ENCODE measurements at regions not wholly inside any gene's neighbourhood (a gene's known extent, or its start where the extent isn't known, plus 50 kb on each side); places are given as distances from the start of the nearest gene placed in this dataset.

DNA sequence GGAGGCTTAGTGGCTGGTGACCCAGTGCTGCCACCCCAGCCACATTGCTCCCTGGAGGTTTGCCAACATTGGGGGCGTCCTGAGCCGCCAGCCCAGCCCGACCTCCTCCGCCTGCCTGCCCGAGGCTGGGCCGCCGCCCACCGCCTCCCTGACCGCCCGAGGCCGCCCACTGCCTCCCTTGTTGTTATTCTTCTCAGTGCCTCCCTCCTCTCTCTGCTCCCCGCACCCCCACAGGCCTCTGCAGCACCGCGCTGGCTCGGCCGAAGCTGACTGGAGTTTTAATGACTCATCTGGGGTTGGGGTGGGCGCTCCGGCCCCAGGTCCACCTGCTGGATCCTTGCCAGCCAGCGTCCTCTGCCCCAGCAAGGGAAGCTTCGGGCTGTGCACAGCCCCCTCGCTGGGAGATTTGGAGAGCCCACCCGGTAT lies 102.5 kb downstream of the RBFOX3 start:
- no peak for TF ChIP-seq TCF12 (IDR thresholded peaks at IDR 0.05; ENCODE audit: low read depth)
- TF ChIP-seq, protein P1, sequence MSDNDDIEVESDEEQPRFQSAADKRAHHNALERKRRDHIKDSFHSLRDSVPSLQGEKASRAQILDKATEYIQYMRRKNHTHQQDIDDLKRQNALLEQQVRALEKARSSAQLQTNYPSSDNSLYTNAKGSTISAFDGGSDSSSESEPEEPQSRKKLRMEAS (IDR thresholded peaks at IDR 0.05), result no peak
- TF ChIP-seq TAF1 (IDR thresholded peaks at IDR 0.05; ENCODE audit: low read depth), result no peak
- no peak for TF ChIP-seq TEAD4 (IDR thresholded peaks at IDR 0.05)
- no peak for TF ChIP-seq CEBPB (IDR thresholded peaks at IDR 0.05)
- TF ChIP-seq CREB1 (IDR thresholded peaks at IDR 0.05; ENCODE audit: low read depth), result no peak
- TF ChIP-seq EP300 (IDR thresholded peaks at IDR 0.05; ENCODE audit: borderline replicate concordance), result no peak
- TF ChIP-seq, protein P2, sequence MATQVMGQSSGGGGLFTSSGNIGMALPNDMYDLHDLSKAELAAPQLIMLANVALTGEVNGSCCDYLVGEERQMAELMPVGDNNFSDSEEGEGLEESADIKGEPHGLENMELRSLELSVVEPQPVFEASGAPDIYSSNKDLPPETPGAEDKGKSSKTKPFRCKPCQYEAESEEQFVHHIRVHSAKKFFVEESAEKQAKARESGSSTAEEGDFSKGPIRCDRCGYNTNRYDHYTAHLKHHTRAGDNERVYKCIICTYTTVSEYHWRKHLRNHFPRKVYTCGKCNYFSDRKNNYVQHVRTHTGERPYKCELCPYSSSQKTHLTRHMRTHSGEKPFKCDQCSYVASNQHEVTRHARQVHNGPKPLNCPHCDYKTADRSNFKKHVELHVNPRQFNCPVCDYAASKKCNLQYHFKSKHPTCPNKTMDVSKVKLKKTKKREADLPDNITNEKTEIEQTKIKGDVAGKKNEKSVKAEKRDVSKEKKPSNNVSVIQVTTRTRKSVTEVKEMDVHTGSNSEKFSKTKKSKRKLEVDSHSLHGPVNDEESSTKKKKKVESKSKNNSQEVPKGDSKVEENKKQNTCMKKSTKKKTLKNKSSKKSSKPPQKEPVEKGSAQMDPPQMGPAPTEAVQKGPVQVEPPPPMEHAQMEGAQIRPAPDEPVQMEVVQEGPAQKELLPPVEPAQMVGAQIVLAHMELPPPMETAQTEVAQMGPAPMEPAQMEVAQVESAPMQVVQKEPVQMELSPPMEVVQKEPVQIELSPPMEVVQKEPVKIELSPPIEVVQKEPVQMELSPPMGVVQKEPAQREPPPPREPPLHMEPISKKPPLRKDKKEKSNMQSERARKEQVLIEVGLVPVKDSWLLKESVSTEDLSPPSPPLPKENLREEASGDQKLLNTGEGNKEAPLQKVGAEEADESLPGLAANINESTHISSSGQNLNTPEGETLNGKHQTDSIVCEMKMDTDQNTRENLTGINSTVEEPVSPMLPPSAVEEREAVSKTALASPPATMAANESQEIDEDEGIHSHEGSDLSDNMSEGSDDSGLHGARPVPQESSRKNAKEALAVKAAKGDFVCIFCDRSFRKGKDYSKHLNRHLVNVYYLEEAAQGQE (IDR thresholded peaks at IDR 0.05; ENCODE audit: low read depth), result no peak
- TF ChIP-seq RAD21 (IDR thresholded peaks at IDR 0.05; ENCODE audit: low read depth), result no peak
- no peak for TF ChIP-seq FOXM1 (IDR thresholded peaks at IDR 0.05; ENCODE audit: borderline replicate concordance, low read depth)
- no peak for TF ChIP-seq EGR1 (IDR thresholded peaks at IDR 0.05)
- no peak for TF ChIP-seq YY1 (IDR thresholded peaks at IDR 0.05; ENCODE audit: low read depth)
